H9 (cell line): ENCODE measurements at regions not wholly inside any gene's neighbourhood (a gene's known extent, or its start where the extent isn't known, plus 50 kb on each side); places are given as distances from the start of the nearest gene placed in this dataset.

Experiments
- DNase-seq: peaks from one replicate; pipeline ENCODE4 v3.0.0-alpha.2; 2017
- H2AFZ ChIP-seq: one replicate; pipeline ENCODE4 v1.6.1; 2013; ENCODE audit warnings: mild to moderate bottlenecking, low read length, control low read depth, moderate library complexity
- H2AK5ac ChIP-seq: 2 replicates; pipeline ENCODE4 v1.6.1; 2013; ENCODE audit warnings: low read length, control low read depth, mixed read lengths; ENCODE audit not compliant: insufficient read length
- H2BK120ac ChIP-seq: one replicate; pipeline ENCODE4 v1.6.1; 2013; ENCODE audit warnings: low read depth, mild to moderate bottlenecking, low read length, control low read depth, inconsistent platforms; ENCODE audit not compliant: poor library complexity, severe bottlenecking
- H2BK12ac ChIP-seq: 2 replicates; pipeline ENCODE4 v1.6.1; 2013; ENCODE audit warnings: low read length, control low read depth, mixed read lengths, low read depth; ENCODE audit not compliant: insufficient read length
- H2BK15ac ChIP-seq: 2 replicates; pipeline ENCODE4 v1.6.1; 2013; ENCODE audit warnings: low read depth, low read length, control low read depth
- H2BK20ac ChIP-seq: one replicate; pipeline ENCODE4 v1.6.1; 2013; ENCODE audit warnings: low read depth, mild to moderate bottlenecking, low read length, control low read depth, inconsistent platforms; ENCODE audit not compliant: poor library complexity, severe bottlenecking
- H2BK5ac ChIP-seq: 2 replicates; pipeline ENCODE4 v1.6.1; 2013; ENCODE audit warnings: low read length, control low read depth, mixed read lengths; ENCODE audit not compliant: insufficient read length
- H3K14ac ChIP-seq: 2 replicates; pipeline ENCODE4 v1.6.1; 2013; ENCODE audit warnings: low read length, control low read depth; ENCODE audit not compliant: insufficient read depth
- H3K18ac ChIP-seq: 2 replicates; pipeline ENCODE4 v1.6.1; 2013; ENCODE audit warnings: low read depth, mild to moderate bottlenecking, mixed read lengths, low read length, control low read depth; ENCODE audit not compliant: insufficient read length
- H3K23ac ChIP-seq: 2 replicates; pipeline ENCODE4 v1.6.1; 2013; ENCODE audit warnings: low read length, control low read depth, mixed read lengths, low read depth; ENCODE audit not compliant: insufficient read length
- H3K23me2 ChIP-seq: 2 replicates; pipeline ENCODE4 v1.6.1; 2013; ENCODE audit warnings: low read depth, mild to moderate bottlenecking, mixed read lengths, low read length, control low read depth; ENCODE audit not compliant: insufficient read length, poor library complexity, severe bottlenecking
- H3K27ac ChIP-seq: 2 replicates; pipeline ENCODE4 v1.5.1; 2013; ENCODE audit warnings: low read length, control low read depth, mixed read lengths, low read depth; ENCODE audit not compliant: insufficient read length
- H3K27me3 ChIP-seq: 2 replicates; pipeline ENCODE4 v1.6.1; 2013; ENCODE audit warnings: low read length, control low read depth, inconsistent platforms; ENCODE audit not compliant: insufficient read depth
- H3K4ac ChIP-seq: 2 replicates; pipeline ENCODE4 v1.6.1; 2013; ENCODE audit warnings: low read depth, mild to moderate bottlenecking, control low read depth, inconsistent platforms, low read length, moderate library complexity
- H3K4me1 ChIP-seq: 2 replicates; pipeline ENCODE4 v1.6.1; 2013; ENCODE audit warnings: low read length, control low read depth, inconsistent platforms; ENCODE audit not compliant: insufficient read depth
- H3K4me2 ChIP-seq: 2 replicates; pipeline ENCODE4 v1.6.1; 2013; ENCODE audit warnings: low read length, control low read depth, mixed read lengths; ENCODE audit not compliant: insufficient read length, insufficient read depth
- H3K56ac ChIP-seq: 2 replicates; pipeline ENCODE4 v1.6.1; 2013; ENCODE audit warnings: low read depth, mild to moderate bottlenecking, mixed read lengths, low read length, control low read depth; ENCODE audit not compliant: insufficient read length
- H3K79me1 ChIP-seq: 2 replicates; pipeline ENCODE4 v1.6.1; 2013; ENCODE audit warnings: low read depth, mild to moderate bottlenecking, moderate library complexity, low read length, control low read depth, inconsistent platforms; ENCODE audit not compliant: insufficient read depth, poor library complexity, severe bottlenecking
- H3K79me2 ChIP-seq: 2 replicates; pipeline ENCODE4 v1.6.1; 2013; ENCODE audit warnings: low read length, control low read depth, inconsistent platforms; ENCODE audit not compliant: insufficient read depth
- H3K9ac ChIP-seq: 2 replicates; pipeline ENCODE4 v1.6.1; 2013; ENCODE audit warnings: low read length, control low read depth, mixed read lengths; ENCODE audit not compliant: insufficient read length; ENCODE audit errors: extremely low read depth
- H3K9me3 ChIP-seq: one replicate; pipeline ENCODE4 v1.6.1; 2013; ENCODE audit warnings: low read depth, low read length, inconsistent platforms; ENCODE audit not compliant: control insufficient read depth
- H3T11ph ChIP-seq: one replicate; pipeline ENCODE4 v1.6.1; 2013; ENCODE audit warnings: mild to moderate bottlenecking, low read length, control low read depth, inconsistent platforms
- H4K20me1 ChIP-seq: one replicate; pipeline ENCODE4 v1.6.1; 2013; ENCODE audit not compliant: control insufficient read depth, insufficient read length, insufficient read depth
- H4K5ac ChIP-seq: 2 replicates; pipeline ENCODE4 v1.6.1; 2013; ENCODE audit warnings: low read depth, mild to moderate bottlenecking, mixed read lengths, low read length, control low read depth; ENCODE audit not compliant: insufficient read length
- H4K8ac ChIP-seq: replicated peaks from 2 replicates; pipeline ENCODE4 v1.6.1; 2013; ENCODE audit warnings: low read length, control low read depth, mixed read lengths, low read depth; ENCODE audit not compliant: insufficient read length
- H4K91ac ChIP-seq: 2 replicates; pipeline ENCODE4 v1.6.1; 2013; ENCODE audit warnings: low read depth, mild to moderate bottlenecking, moderate library complexity, mixed read lengths, low read length, control low read depth; ENCODE audit not compliant: insufficient read length
- H3K27ac Mint-ChIP-seq, 3 experiments: 2 replicates in 2 of 3; 3 replicates in 1 of 3; pipeline ENCODE4 v1.8.0; 2020 to 2021; ENCODE audit warnings: mixed read lengths in 3 of 3, mild to moderate bottlenecking in 1 of 3, moderate library complexity in 1 of 3
- H3K27me3 Mint-ChIP-seq: 2 replicates; pipeline ENCODE4 v1.8.0; 2021; ENCODE audit warnings: low read depth, mild to moderate bottlenecking, moderate library complexity, mixed read lengths
- H3K36me3 Mint-ChIP-seq, 3 experiments: 2 replicates in 2 of 3; 3 replicates in 1 of 3; pipeline ENCODE4 v1.8.0; 2020 to 2021; ENCODE audit warnings: low read depth in 3 of 3, mixed read lengths in 3 of 3; ENCODE audit not compliant: insufficient read depth in 1 of 3
- H3K4me1 Mint-ChIP-seq, 2 experiments: 2 replicates each; pipeline ENCODE4 v1.8.0; 2020; ENCODE audit warnings: mixed read lengths in 2 of 2
- H3K4me3 Mint-ChIP-seq, 2 experiments: 2 replicates in 1 of 2; 3 replicates in 1 of 2; pipeline ENCODE4 v1.8.0; 2020 to 2021; ENCODE audit warnings: mild to moderate bottlenecking in 2 of 2, mixed read lengths in 2 of 2, moderate library complexity in 1 of 2
- H3K9me3 Mint-ChIP-seq, 2 experiments: 2 replicates in 1 of 2; 3 replicates in 1 of 2; pipeline ENCODE4 v1.8.0; 2020; ENCODE audit warnings: mild to moderate bottlenecking in 2 of 2, mixed read lengths in 2 of 2, moderate library complexity in 1 of 2
- WGBS: extraction: QIAGEN DNeasy Blood & Tissue Kit; methylation state at CpG from one replicate; pipeline ENCODE4 v1.1.7; 2013; ENCODE audit warnings: missing lambda C conversion rate, low lambda C conversion rate, mixed read lengths; ENCODE audit not compliant: insufficient read length; ENCODE audit errors: extremely low coverage; 5-methylcytosine and 5-hydroxymethylcytosine counted together
- TF ChIP-seq, protein P1 (sequence below): fragments of 200-600 bp; sonication (generic); conservative IDR thresholded peaks from 3 replicates; pipeline ENCODE4 v1.8.0; 2021; ENCODE audit warnings: antibody characterized with exemption, mild to moderate bottlenecking

DNA sequence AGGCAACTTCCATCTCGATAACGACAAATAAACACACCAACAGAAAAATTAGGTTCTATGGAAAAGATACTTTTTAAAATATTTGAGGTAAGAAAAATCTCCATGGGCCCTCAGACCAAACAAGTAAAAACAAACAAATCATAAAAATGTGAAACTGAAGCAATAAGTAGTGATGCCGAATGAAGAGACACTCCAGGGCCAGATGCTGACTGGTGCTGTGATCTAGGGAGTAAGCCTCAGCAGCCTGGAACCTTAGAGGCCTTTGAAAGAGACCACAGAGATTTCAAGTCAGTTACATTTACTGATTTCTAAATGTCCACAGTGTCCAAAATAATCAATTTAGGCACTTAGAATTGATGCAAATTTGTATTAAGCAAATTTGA lies 1144.7 kb downstream of the CNTNAP5 start:
- Histone ChIP-seq H3K23me2 (no peaks in the 10 kb centered on the region), H3K56ac (no peak overlapping the region), H3T11ph (no peak overlapping the region), H2BK12ac (no peak overlapping the region), H3K4ac (no peak overlapping the region), H2BK20ac (no peak overlapping the region), H4K5ac (no peak overlapping the region), H2BK15ac (no peak overlapping the region), H2BK120ac (no peak overlapping the region), H3K27me3 (no peaks in the 10 kb centered on the region), H3K9me3 (no peaks in the 10 kb centered on the region), H3K4me1 (no peaks in the 10 kb centered on the region), H3K14ac (no peak overlapping the region), H3K79me2 (no peaks in the 10 kb centered on the region), H3K18ac (no peak overlapping the region), H3K9ac (no peak overlapping the region), H3K79me1 (no peaks in the 10 kb centered on the region), H2BK5ac (no peak overlapping the region), H2AFZ (no peak overlapping the region), H4K8ac (no peak overlapping the region), H3K23ac (no peak overlapping the region), H4K91ac (no peak overlapping the region), H2AK5ac (no peak overlapping the region), H3K27ac (no peak overlapping the region), H4K20me1 (no peaks in the 10 kb centered on the region), H3K4me2 (no peak overlapping the region)
- Mint-ChIP-seq H3K27me3 (no peaks in the 10 kb centered on the region), H3K36me3 (peaks cover 8 to 14% (median 10%) of the 10 kb centered on the region in 3 experiments; a peak in 6 of 7 replicates), H3K4me1 (peaks cover 0 to 4% of the 10 kb centered on the region in 2 experiments; a peak in 2 of 4 replicates), H3K4me3 (no peak overlapping the region), H3K27ac (no peak overlapping the region), H3K9me3 (peaks cover 3 to 14% of the 10 kb centered on the region in 2 experiments; a peak in 2 of 5 replicates)
- TF ChIP-seq, protein P1, sequence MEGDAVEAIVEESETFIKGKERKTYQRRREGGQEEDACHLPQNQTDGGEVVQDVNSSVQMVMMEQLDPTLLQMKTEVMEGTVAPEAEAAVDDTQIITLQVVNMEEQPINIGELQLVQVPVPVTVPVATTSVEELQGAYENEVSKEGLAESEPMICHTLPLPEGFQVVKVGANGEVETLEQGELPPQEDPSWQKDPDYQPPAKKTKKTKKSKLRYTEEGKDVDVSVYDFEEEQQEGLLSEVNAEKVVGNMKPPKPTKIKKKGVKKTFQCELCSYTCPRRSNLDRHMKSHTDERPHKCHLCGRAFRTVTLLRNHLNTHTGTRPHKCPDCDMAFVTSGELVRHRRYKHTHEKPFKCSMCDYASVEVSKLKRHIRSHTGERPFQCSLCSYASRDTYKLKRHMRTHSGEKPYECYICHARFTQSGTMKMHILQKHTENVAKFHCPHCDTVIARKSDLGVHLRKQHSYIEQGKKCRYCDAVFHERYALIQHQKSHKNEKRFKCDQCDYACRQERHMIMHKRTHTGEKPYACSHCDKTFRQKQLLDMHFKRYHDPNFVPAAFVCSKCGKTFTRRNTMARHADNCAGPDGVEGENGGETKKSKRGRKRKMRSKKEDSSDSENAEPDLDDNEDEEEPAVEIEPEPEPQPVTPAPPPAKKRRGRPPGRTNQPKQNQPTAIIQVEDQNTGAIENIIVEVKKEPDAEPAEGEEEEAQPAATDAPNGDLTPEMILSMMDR = no peak
- no peak for DNase-seq
- no CpG with 5 or more reads among the region's 3 CpGs for WGBS
